Stomach (tissue), 4 donors: ENCODE measurements at regions not wholly inside any gene's neighbourhood (a gene's known extent, or its start where the extent isn't known, plus 50 kb on each side); places are given as distances from the start of the nearest gene placed in this dataset.

ENCODE experiments used
- CTCF ChIP-seq, 7 experiments: fragments of 450-650 bp in 4 of 7; fragments of 200-600 bp in 3 of 7; sonication (generic) in 3 of 7; IDR thresholded peaks; one replicate each; pipeline ENCODE4 v1.5.1; 2016 to 2019; ENCODE audit warnings: antibody characterized with exemption in 7 of 7, control low read depth in 2 of 7, mild to moderate bottlenecking in 1 of 7
- EP300 ChIP-seq: sonication (generic); formaldehyde crosslinking; IDR thresholded peaks from one replicate; pipeline ENCODE4 v1.6.1; 2017; ENCODE audit warnings: antibody characterized with exemption
- POLR2A ChIP-seq, 4 donors: fragments of 450-650 bp; IDR thresholded peaks; one replicate each; pipeline ENCODE4 v1.6.1; 2016; ENCODE audit warnings: antibody characterized with exemption in 4 of 4, control low read depth in 2 of 4, mild to moderate bottlenecking in 1 of 4, moderate library complexity in 1 of 4
- POLR2AphosphoS5 ChIP-seq, 3 donors: sonication (generic); formaldehyde crosslinking; IDR thresholded peaks; one replicate each; pipeline ENCODE4 v1.6.1; 2016; ENCODE audit warnings: antibody characterized with exemption in 3 of 3

DNA sequence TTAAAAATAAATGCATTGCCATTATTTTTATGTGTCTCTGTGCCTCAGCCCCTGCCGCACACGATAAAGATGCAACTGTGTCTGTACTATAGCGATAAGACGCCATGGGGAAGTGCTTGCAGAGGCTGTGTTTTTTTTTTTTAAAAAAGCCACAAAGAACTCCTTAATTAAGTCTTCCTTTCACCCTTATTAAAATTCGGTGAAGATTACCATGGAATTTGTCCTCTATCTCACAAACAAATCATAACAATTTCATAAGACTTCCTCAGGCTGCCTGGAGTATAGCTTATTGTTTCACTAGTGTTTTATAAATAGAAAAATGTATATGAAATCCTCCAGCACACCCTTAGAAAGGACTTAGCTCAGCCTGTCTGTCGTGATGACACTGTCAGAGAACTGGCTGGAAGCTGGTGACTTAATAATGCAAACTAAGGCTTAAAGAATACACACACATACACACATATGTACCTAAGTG is 374.8 kb upstream of the SLCO3A1 start:
- TF ChIP-seq CTCF (IDR thresholded peaks at IDR 0.05) (no peak), EP300 (no peak), POLR2AphosphoS5 (IDR thresholded peaks at IDR 0.05) (no peak), POLR2A (IDR thresholded peaks at IDR 0.05) (no peak)
